H1 (cell line): ENCODE measurements at regions not wholly inside any gene's neighbourhood (a gene's known extent, or its start where the extent isn't known, plus 50 kb on each side); places are given as distances from the start of the nearest gene placed in this dataset.
A peak's percentile ranks its signal among the peaks of the same experiment; 100 is the strongest.

ENCODE experiments used
- CTCF ChIA-PET: fragments of 300-600 bp; sonication (Branson Sonifier 250); formaldehyde crosslinking; loops from one replicate; lab custom pipeline; 2021; ENCODE audit not compliant: partially characterized antibody; lab: Charles Lee
- POLR2A ChIA-PET: fragments of 300-600 bp; sonication (Branson Sonifier 250); formaldehyde crosslinking; loops from one replicate; lab custom pipeline; 2021; ENCODE audit warnings: inconsistent platforms; ENCODE audit not compliant: partially characterized antibody; lab: Charles Lee
- DNase-seq, 2 experiments: peaks; one replicate each; pipeline versions ENCODE4 v3.0.0 to v3.0.0-alpha.2; 2010 to 2022; ENCODE audit warnings: low spot score in 2 of 2, low read depth in 1 of 2, mixed read lengths in 1 of 2
- FAIRE-seq: peaks from 2 replicates; lab custom pipeline; 2011; peaks lifted over from hg19 to GRCh38; lab: Jason Lieb, UNC
- H2AFZ ChIP-seq: 2 replicates; pipeline ENCODE4 v1.8.1; 2012; ENCODE audit warnings: low read length, inconsistent platforms
- H2AK5ac ChIP-seq: 2 replicates; pipeline ENCODE4 v1.6.1; 2013; ENCODE audit warnings: low read depth, low read length
- H2BK120ac ChIP-seq: replicated peaks from 2 replicates; pipeline ENCODE3; 2013; ENCODE audit warnings: low read depth, low read length, inconsistent platforms
- H2BK12ac ChIP-seq: 2 replicates; pipeline ENCODE4 v1.6.1; 2013; ENCODE audit warnings: low read depth, low read length
- H2BK15ac ChIP-seq: 2 replicates; pipeline ENCODE4 v1.6.1; 2013; ENCODE audit warnings: low read length
- H2BK20ac ChIP-seq: 2 replicates; pipeline ENCODE4 v1.6.1; 2013; ENCODE audit warnings: low read length
- H2BK5ac ChIP-seq: 2 replicates; pipeline ENCODE4 v1.6.1; 2013; ENCODE audit warnings: low read depth, low read length
- H3K14ac ChIP-seq: 2 replicates; pipeline ENCODE4 v1.6.1; 2013; ENCODE audit warnings: inconsistent platforms; ENCODE audit not compliant: insufficient read length
- H3K18ac ChIP-seq: 2 replicates; pipeline ENCODE4 v1.6.1; 2013; ENCODE audit warnings: low read length; ENCODE audit errors: extremely low read depth
- H3K23ac ChIP-seq: 2 replicates; pipeline ENCODE4 v1.6.1; 2013; ENCODE audit warnings: inconsistent platforms; ENCODE audit not compliant: insufficient read length
- H3K23me2 ChIP-seq: 2 replicates; pipeline ENCODE4 v1.6.1; 2013; ENCODE audit warnings: low read depth, low read length
- H3K27ac ChIP-seq: 2 replicates; pipeline ENCODE4 v1.6.1; 2011; ENCODE audit warnings: low read depth, low read length, inconsistent platforms
- H3K27me3 ChIP-seq, 4 experiments: replicated peaks in 1 of 4; 1 replicate in 1 of 4; 2 replicates in 3 of 4; pipeline versions ENCODE4 v1.6.1 to v1.8.1; 2011 to 2013; ENCODE audit warnings: low read length in 3 of 4, mild to moderate bottlenecking in 3 of 4, inconsistent platforms in 2 of 4, mixed read lengths in 2 of 4, moderate library complexity in 1 of 4; ENCODE audit not compliant: control insufficient read depth in 3 of 4, insufficient read depth in 3 of 4; ENCODE audit errors: extremely low read depth in 1 of 4
- H3K36me3 ChIP-seq, 4 experiments: 2 replicates each; pipeline versions ENCODE4 v1.6.1 to v1.8.1; 2011 to 2013; ENCODE audit warnings: mild to moderate bottlenecking in 4 of 4, low read length in 3 of 4, moderate library complexity in 2 of 4, control low read depth in 1 of 4, inconsistent platforms in 1 of 4; ENCODE audit not compliant: insufficient read depth in 4 of 4, control insufficient read depth in 2 of 4
- H3K4ac ChIP-seq: replicated peaks from 2 replicates; pipeline ENCODE3; 2013; ENCODE audit warnings: low read length, low read depth, mixed read lengths, inconsistent platforms; ENCODE audit not compliant: insufficient read length
- H3K4me1 ChIP-seq, 4 experiments: replicated peaks in 1 of 4; 1 replicate in 1 of 4; 2 replicates in 3 of 4; pipeline versions ENCODE4 v1.6.1 to v1.8.1; 2011 to 2013; ENCODE audit warnings: low read length in 3 of 4, inconsistent platforms in 2 of 4, mixed read lengths in 1 of 4; ENCODE audit not compliant: insufficient read depth in 4 of 4, control insufficient read depth in 3 of 4
- H3K4me2 ChIP-seq, 2 experiments: 2 replicates each; pipeline versions ENCODE4 v1.6.1 to v1.8.1; 2011 to 2013; ENCODE audit warnings: low read depth in 2 of 2, low read length in 2 of 2, control low read depth in 1 of 2, inconsistent platforms in 1 of 2, mild to moderate bottlenecking in 1 of 2; ENCODE audit not compliant: insufficient read depth in 1 of 2
- H3K4me3 ChIP-seq, 4 experiments: fragments of 200-600, 300-600 bp in 1 of 4; sonication (generic), shearing (Covaris generic), sonication (Bioruptor Twin) in 1 of 4; 2 replicates each; pipeline versions ENCODE4 v1.5.1 to v1.8.1; 2011 to 2016; ENCODE audit warnings: low read length in 4 of 4, low read depth in 3 of 4, control low read depth in 2 of 4, inconsistent platforms in 2 of 4, mild to moderate bottlenecking in 2 of 4, mixed read lengths in 1 of 4, moderate library complexity in 1 of 4; ENCODE audit not compliant: insufficient read depth in 2 of 4; ENCODE audit errors: extremely low read depth in 1 of 4
- H3K56ac ChIP-seq: replicated peaks from 2 replicates; pipeline ENCODE3; 2013; ENCODE audit warnings: low read depth, mild to moderate bottlenecking, mixed read lengths, low read length, inconsistent platforms; ENCODE audit not compliant: insufficient read length
- H3K79me1 ChIP-seq: 2 replicates; pipeline ENCODE4 v1.6.1; 2013; ENCODE audit warnings: low read depth, low read length, control low read depth
- H3K79me2 ChIP-seq, 2 experiments: 2 replicates each; pipeline versions ENCODE4 v1.6.1 to v1.8.1; 2012 to 2013; ENCODE audit warnings: low read length in 2 of 2, mild to moderate bottlenecking in 2 of 2, inconsistent platforms in 1 of 2; ENCODE audit not compliant: insufficient read depth in 2 of 2, control insufficient read depth in 1 of 2
- H3K9ac ChIP-seq, 4 experiments: replicated peaks in 1 of 4; 1 replicate in 1 of 4; 2 replicates in 3 of 4; pipeline versions ENCODE4 v1.6.1 to v1.8.1; 2011 to 2013; ENCODE audit warnings: low read depth in 3 of 4, low read length in 3 of 4, control low read depth in 2 of 4, mild to moderate bottlenecking in 2 of 4, moderate library complexity in 2 of 4, inconsistent platforms in 1 of 4; ENCODE audit errors: extremely low read depth in 1 of 4
- H3K9me3 ChIP-seq, 2 experiments: 2 replicates each; pipeline versions ENCODE4 v1.6.1 to v1.8.1; 2012 to 2013; ENCODE audit warnings: mild to moderate bottlenecking in 2 of 2, moderate library complexity in 2 of 2, control low read depth in 1 of 2, inconsistent platforms in 1 of 2, low read depth in 1 of 2, low read length in 1 of 2, mixed read lengths in 1 of 2; ENCODE audit not compliant: insufficient read depth in 2 of 2
- H4K20me1 ChIP-seq, 2 experiments: replicated peaks in 1 of 2; 2 replicates each; pipeline versions ENCODE3 to v1.8.1; 2011 to 2013; ENCODE audit warnings: inconsistent platforms in 2 of 2, low read length in 2 of 2, mild to moderate bottlenecking in 1 of 2; ENCODE audit not compliant: insufficient read depth in 2 of 2, control insufficient read depth in 1 of 2
- H4K5ac ChIP-seq: 2 replicates; pipeline ENCODE4 v1.6.1; 2013; ENCODE audit warnings: low read length, low read depth, mixed read lengths, inconsistent platforms; ENCODE audit not compliant: insufficient read length
- H4K8ac ChIP-seq: 2 replicates; pipeline ENCODE4 v1.8.0; 2013; ENCODE audit warnings: mild to moderate bottlenecking, moderate library complexity, low read length, inconsistent platforms; ENCODE audit not compliant: insufficient read depth; ENCODE audit errors: extremely low read depth
- H4K91ac ChIP-seq: replicated peaks from 2 replicates; pipeline ENCODE3; 2013; ENCODE audit warnings: low read length, mixed read lengths, inconsistent platforms; ENCODE audit not compliant: insufficient read length
- KDM1A ChIP-seq: fragments of 200-600, 300-600 bp; sonication (generic); IDR thresholded peaks from 2 replicates; pipeline ENCODE4 v1.7.1; 2016; ENCODE audit warnings: mild to moderate bottlenecking, low read length, borderline replicate concordance
- SUZ12 ChIP-seq: fragments of 200-600 bp; sonication (generic); IDR thresholded peaks from 2 replicates; pipeline ENCODE4 v1.6.1; 2012; ENCODE audit warnings: mild to moderate bottlenecking, inconsistent platforms, low read length, moderate library complexity, mixed read lengths
- WGBS, 2 experiments: shearing (Covaris generic) in 1 of 2; methylation state at CpG; one replicate each; pipeline versions ENCODE4 v1.1.6 to v1.1.7; 2013 to 2015; ENCODE audit warnings: low lambda C conversion rate in 2 of 2, mixed read lengths in 2 of 2, inconsistent platforms in 1 of 2, low coverage in 1 of 2, missing lambda C conversion rate in 1 of 2; ENCODE audit not compliant: insufficient replicate concordance in 2 of 2, insufficient coverage in 1 of 2, insufficient read length in 1 of 2; ENCODE audit errors: extremely low coverage in 1 of 2, missing lambda C conversion rate in 1 of 2; 5-methylcytosine and 5-hydroxymethylcytosine counted together

GRCh38 chr2:62291517-62292137, 95.7 kb downstream of the B3GNT2 start:
- H2AK5ac ChIP-seq = 0 out of 2 replicates have a peak overlapping the region, but pooled peaks have one; percentile 65
- no peaks in the 10 kb centered on the region for H3K9me3 ChIP-seq
- no peaks in the 10 kb centered on the region; a peak in 1 of 7 replicates for H3K27me3 ChIP-seq
- H3K4me2 ChIP-seq = no peak overlapping the region
- no peak overlapping the region for H2BK20ac ChIP-seq
- H3K18ac ChIP-seq = no peak overlapping the region
- POLR2A ChIA-PET = no interaction called here
- H4K91ac ChIP-seq = no peak overlapping the region
- H3K4me1 ChIP-seq = peaks cover 0 to 15% (median 5%) of the 10 kb centered on the region in 4 experiments; a peak in 4 of 7 replicates
- CTCF ChIA-PET = interaction anchor here (0.9 to 1.6 kb wide), 2 partner anchors 8 to 9 kb away, joined by 4 to 7 read pairs; no protein-coding TSS in a partner anchor
- H3K23ac ChIP-seq = no peak overlapping the region
- WGBS, 2 experiments = 94% methylated on average over 7 of the region's 7 CpGs; no CpG with 5 or more reads in 1 of the 2 experiments
- no peaks in the 10 kb centered on the region for H3K79me2 ChIP-seq
- H3K27ac ChIP-seq = no peak overlapping the region
- H3K36me3 ChIP-seq = no peaks in the 10 kb centered on the region
- H3K4ac ChIP-seq = no peak overlapping the region
- no peaks in the 10 kb centered on the region for H3K23me2 ChIP-seq
- peak overlapping the region; percentile 70 for H2BK120ac ChIP-seq
- DNase-seq = no peak
- peak overlapping the region; percentile 60; the same call in 1 of the 2 replicates for H2BK12ac ChIP-seq
- no peak overlapping the region for H4K5ac ChIP-seq
- no peak overlapping the region for H3K9ac ChIP-seq
- FAIRE-seq = no peak
- H3K4me3 ChIP-seq = no peak overlapping the region
- H3K14ac ChIP-seq = no peak overlapping the region
- no peak overlapping the region for H4K8ac ChIP-seq
- H2BK15ac ChIP-seq = no peak overlapping the region
- H3K79me1 ChIP-seq = no peaks in the 10 kb centered on the region
- H2BK5ac ChIP-seq = no peak overlapping the region
- no peak overlapping the region for H3K56ac ChIP-seq
- TF ChIP-seq SUZ12 (no peak), KDM1A (no peak)
- TF ChIP-seq, all 59 proteins: peak for 0
- Histone ChIP-seq H4K20me1 (no peaks in the 10 kb centered on the region), H2AFZ (no peak overlapping the region)
